Breast epithelium (tissue), 4 donors: ENCODE measurements at regions not wholly inside any gene's neighbourhood (a gene's known extent, or its start where the extent isn't known, plus 50 kb on each side); places are given as distances from the start of the nearest gene placed in this dataset.

Source experiments
- DNase-seq, 2 donors: peaks; one replicate each; pipeline ENCODE4 v3.0.0-alpha.2; 2019; ENCODE audit warnings: low spot score in 2 of 2
- H3K27ac ChIP-seq, 2 donors: fragments of 200-600 bp; sonication (generic) in 1 of 2; one replicate each; pipeline ENCODE4 v1.5.1; 2016 to 2019; ENCODE audit warnings: mild to moderate bottlenecking in 1 of 2
- H3K27me3 ChIP-seq, 2 donors: fragments of 200-600 bp; sonication (generic) in 1 of 2; one replicate each; pipeline versions ENCODE4 v1.5.1 to v1.6.0; 2017 to 2019; ENCODE audit warnings: control low read depth in 1 of 2, mild to moderate bottlenecking in 1 of 2
- H3K36me3 ChIP-seq: fragments of 200-600 bp; one replicate; pipeline ENCODE4 v1.5.1; 2019
- H3K4me1 ChIP-seq, 2 donors: fragments of 200-600 bp; sonication (generic); one replicate each; pipeline ENCODE4 v1.5.1; 2016 to 2019; ENCODE audit warnings: control low read depth in 1 of 2
- H3K4me3 ChIP-seq, 3 donors: fragments of 200-600 bp; sonication (generic); 1 replicate in 2 of 3; 2 replicates in 1 of 3; pipeline ENCODE4 v1.5.1; 2016 to 2019; ENCODE audit warnings: mild to moderate bottlenecking in 3 of 3, moderate library complexity in 2 of 3
- H3K9me3 ChIP-seq, 2 donors: fragments of 200-600 bp; sonication (generic) in 1 of 2; one replicate each; pipeline ENCODE4 v1.5.1; 2016 to 2019; ENCODE audit warnings: control low read depth in 1 of 2
- POLR2A ChIP-seq: fragments of 450-650 bp; IDR thresholded peaks from one replicate; pipeline ENCODE4 v1.6.1; 2016; ENCODE audit warnings: antibody characterized with exemption, mild to moderate bottlenecking, moderate library complexity
- POLR2AphosphoS5 ChIP-seq, 3 donors: sonication (generic); formaldehyde crosslinking; IDR thresholded peaks; one replicate each; pipeline ENCODE4 v1.6.1; 2017; ENCODE audit warnings: antibody characterized with exemption in 3 of 3
- intact Hi-C: fragments of 100-400 bp; cut with DNase I; formaldehyde crosslinking; loops from one replicate; pipeline ENCODE4 v1.15.1; 2023; ENCODE audit warnings: low total_unique reads
- TF ChIP-seq, protein P1 (sequence below), 3 donors: fragments of 450-650 bp; IDR thresholded peaks; one replicate each; pipeline ENCODE4 v1.5.1; 2016 to 2017; ENCODE audit warnings: antibody characterized with exemption in 3 of 3, mild to moderate bottlenecking in 3 of 3, moderate library complexity in 3 of 3

DNA sequence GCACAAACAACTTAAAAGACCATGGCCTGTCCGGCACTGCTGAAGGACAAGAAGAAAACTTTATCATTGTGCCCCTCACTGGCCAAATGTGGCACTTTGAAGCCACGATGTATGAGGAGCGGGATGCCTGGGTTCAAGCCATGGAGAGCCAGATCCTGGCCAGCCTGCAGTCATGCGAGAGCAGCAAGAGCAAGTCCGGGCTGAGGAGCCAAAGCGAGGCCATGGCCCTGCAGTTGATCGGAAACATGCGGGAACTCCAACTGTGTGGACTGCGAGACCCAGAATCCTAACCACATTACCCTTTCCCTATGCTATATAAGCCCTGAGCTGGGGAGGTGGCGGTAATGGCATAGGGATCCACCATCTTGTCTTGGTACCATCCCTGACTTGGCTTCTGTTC lies 497.9 kb downstream of the ANXA1 start:
- DNase-seq, result no peak
- TF ChIP-seq POLR2AphosphoS5 (IDR thresholded peaks at IDR 0.05) (no peak), POLR2A (no peak)
- TF ChIP-seq, protein P1, sequence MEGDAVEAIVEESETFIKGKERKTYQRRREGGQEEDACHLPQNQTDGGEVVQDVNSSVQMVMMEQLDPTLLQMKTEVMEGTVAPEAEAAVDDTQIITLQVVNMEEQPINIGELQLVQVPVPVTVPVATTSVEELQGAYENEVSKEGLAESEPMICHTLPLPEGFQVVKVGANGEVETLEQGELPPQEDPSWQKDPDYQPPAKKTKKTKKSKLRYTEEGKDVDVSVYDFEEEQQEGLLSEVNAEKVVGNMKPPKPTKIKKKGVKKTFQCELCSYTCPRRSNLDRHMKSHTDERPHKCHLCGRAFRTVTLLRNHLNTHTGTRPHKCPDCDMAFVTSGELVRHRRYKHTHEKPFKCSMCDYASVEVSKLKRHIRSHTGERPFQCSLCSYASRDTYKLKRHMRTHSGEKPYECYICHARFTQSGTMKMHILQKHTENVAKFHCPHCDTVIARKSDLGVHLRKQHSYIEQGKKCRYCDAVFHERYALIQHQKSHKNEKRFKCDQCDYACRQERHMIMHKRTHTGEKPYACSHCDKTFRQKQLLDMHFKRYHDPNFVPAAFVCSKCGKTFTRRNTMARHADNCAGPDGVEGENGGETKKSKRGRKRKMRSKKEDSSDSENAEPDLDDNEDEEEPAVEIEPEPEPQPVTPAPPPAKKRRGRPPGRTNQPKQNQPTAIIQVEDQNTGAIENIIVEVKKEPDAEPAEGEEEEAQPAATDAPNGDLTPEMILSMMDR (IDR thresholded peaks at IDR 0.05), result no peak
- Histone ChIP-seq H3K4me3 (no peak overlapping the region), H3K27me3 (no peaks in the 10 kb centered on the region), H3K36me3 (no peaks in the 10 kb centered on the region), H3K27ac (no peak overlapping the region), H3K4me1 (no peaks in the 10 kb centered on the region), H3K9me3 (no peaks in the 10 kb centered on the region)
- intact Hi-C loops, result no loop called here

DNA sequence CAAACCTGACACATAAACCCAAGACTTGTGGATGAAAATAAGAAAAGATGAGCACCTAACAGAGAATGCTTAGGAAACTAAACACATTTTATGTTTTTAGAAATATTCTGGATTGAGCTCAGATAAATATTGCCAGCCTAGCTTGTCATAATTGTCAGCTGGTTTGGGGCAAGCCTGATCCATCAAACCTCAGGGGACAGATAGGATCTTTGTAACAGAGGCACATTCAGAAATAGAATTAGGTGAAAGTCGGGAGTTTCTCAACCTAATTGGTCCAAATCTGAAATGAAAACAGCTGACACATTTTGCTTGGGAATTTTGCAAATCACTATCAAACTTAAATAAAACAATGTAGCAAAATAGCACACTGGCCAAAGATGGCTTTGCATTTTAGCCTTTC lies 503.7 kb downstream of the ANXA1 start:
- Histone ChIP-seq H3K4me1 (no peaks in the 10 kb centered on the region), H3K27ac (no peak overlapping the region), H3K4me3 (no peak overlapping the region), H3K36me3 (no peaks in the 10 kb centered on the region), H3K9me3 (no peaks in the 10 kb centered on the region), H3K27me3 (no peaks in the 10 kb centered on the region)
- intact Hi-C loops, result no loop called here
- no peak for DNase-seq
- TF ChIP-seq, protein P1 (IDR thresholded peaks at IDR 0.05), result no peak

GRCh38 chr9:73655831-73656230 lies 504.2 kb downstream of the ANXA1 start:
- Histone ChIP-seq H3K27ac (no peak overlapping the region), H3K9me3 (no peaks in the 10 kb centered on the region), H3K4me3 (no peak overlapping the region), H3K4me1 (no peaks in the 10 kb centered on the region), H3K27me3 (no peaks in the 10 kb centered on the region), H3K36me3 (no peaks in the 10 kb centered on the region)
- intact Hi-C loops, result no loop called here
- DNase-seq, result no peak
- TF ChIP-seq POLR2AphosphoS5 (IDR thresholded peaks at IDR 0.05) (no peak), POLR2A (no peak)
- TF ChIP-seq, protein P1 (IDR thresholded peaks at IDR 0.05), result no peak

GRCh38 chr9:73665253-73665652 lies 513.6 kb downstream of the ANXA1 start:
- no peak for DNase-seq
- Histone ChIP-seq H3K27me3 (no peaks in the 10 kb centered on the region), H3K36me3 (no peaks in the 10 kb centered on the region), H3K4me1 (no peaks in the 10 kb centered on the region), H3K4me3 (no peak overlapping the region), H3K27ac (no peak overlapping the region), H3K9me3 (no peaks in the 10 kb centered on the region)
- intact Hi-C loops, result no loop called here
- no peak for TF ChIP-seq POLR2A
- TF ChIP-seq, protein P1 (IDR thresholded peaks at IDR 0.05), result no peak
- no peak for TF ChIP-seq POLR2AphosphoS5 (IDR thresholded peaks at IDR 0.05)

GRCh38 chr9:73667749-73668148 lies 516.1 kb downstream of the ANXA1 start:
- Histone ChIP-seq H3K36me3 (no peaks in the 10 kb centered on the region), H3K9me3 (no peaks in the 10 kb centered on the region), H3K4me3 (no peak overlapping the region), H3K4me1 (no peaks in the 10 kb centered on the region), H3K27me3 (no peaks in the 10 kb centered on the region), H3K27ac (no peak overlapping the region)
- DNase-seq, result no peak
- intact Hi-C loops, result no loop called here
- TF ChIP-seq POLR2A, result no peak
- TF ChIP-seq, protein P1 (IDR thresholded peaks at IDR 0.05), result peak in 1 of 3 donors; percentile 20
